NAMALWA (cell line): ENCODE measurements at regions not wholly inside any gene's neighbourhood (a gene's known extent, or its start where the extent isn't known, plus 50 kb on each side); places are given as distances from the start of the nearest gene placed in this dataset.
"Not testable (repeated sequence)": the region's sequence is repeated elsewhere in the genome, so short reads cannot be mapped to it uniquely, and the experiment has no call there.

ENCODE experiments used
- DNase-seq: peaks from one replicate; pipeline ENCODE4 v3.0.0-alpha.2; 2015; ENCODE audit warnings: low spot score

DNA sequence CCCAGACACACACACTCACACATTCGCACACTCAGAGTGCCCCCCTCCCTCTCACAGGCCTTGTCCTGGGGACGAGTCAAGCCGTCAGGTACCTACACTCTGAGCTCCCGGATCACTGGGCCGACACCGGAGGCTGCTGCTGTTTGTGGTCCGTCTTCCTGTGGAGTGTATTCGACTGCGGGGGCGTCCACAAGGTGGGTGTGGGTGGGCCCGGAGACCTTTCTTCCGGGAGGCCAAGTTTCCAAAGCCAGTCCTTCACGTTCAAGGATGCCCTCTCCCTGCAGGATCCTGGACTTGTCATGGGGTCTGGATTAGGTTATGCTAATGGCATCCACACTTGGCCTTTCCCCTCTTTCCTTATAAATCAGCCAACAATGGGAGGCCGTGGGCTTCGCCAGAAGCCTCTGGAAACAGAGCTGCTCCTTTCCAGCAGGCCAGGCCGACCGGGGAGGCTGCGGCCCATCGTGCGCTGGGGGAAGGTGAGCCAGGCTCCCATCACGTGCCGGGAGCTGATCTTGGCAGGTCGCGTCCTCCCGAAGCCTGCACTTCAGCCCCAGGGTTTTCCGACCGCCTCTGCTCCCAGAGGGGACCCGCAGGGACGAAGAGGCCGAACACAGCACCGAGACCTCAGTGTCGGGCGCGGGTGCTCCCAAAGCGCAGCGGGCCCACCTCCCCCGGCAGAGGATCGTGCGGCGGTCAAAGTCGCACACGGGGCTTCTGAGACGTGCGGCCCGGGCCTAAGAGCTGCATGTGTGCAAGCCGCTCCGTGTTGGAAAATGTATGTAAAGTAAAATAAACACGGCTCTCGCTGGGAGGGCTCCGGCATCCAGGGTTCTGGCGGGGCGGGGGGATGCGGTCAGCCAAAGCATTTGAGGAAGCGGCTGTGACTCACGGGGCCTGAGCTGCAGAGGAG is 196.5 kb upstream of the ZNF469 start:
- not testable (repeated sequence) for DNase-seq

GRCh38 chr16:88186889-88187870 is 195.6 kb upstream of the ZNF469 start:
- not testable (repeated sequence) for DNase-seq

GRCh38 chr16:88188171-88188895 is 194.4 kb upstream of the ZNF469 start:
- not testable (repeated sequence) for DNase-seq

DNA sequence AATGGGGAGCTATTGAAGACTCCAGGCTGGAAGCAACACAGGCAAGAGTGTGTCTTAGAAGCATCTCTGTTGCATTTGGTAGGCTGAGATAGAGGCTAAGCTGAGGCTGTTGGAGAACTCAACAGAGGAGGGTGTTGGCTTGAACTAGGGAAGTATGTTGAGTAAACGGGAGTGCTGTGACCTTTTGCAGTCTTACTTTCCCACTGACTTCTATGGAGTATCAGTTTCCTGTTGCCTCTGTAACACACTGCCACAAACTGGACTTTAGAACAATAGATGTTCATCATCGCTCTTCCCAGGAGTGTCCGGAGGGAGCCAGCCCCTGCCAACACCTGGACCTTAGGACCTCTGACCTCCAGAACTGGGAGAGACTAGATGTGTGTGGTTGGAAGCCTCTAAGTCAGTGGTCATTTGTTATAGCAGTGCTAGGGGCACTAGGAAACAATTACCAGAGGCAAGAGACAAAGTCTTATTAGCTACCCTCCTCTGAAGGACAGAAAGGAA is 192.1 kb upstream of the ZNF469 start:
- not testable (repeated sequence) for DNase-seq

GRCh38 chr16:88191168-88191567 is 191.6 kb upstream of the ZNF469 start:
- DNase-seq = not testable (repeated sequence)

DNA sequence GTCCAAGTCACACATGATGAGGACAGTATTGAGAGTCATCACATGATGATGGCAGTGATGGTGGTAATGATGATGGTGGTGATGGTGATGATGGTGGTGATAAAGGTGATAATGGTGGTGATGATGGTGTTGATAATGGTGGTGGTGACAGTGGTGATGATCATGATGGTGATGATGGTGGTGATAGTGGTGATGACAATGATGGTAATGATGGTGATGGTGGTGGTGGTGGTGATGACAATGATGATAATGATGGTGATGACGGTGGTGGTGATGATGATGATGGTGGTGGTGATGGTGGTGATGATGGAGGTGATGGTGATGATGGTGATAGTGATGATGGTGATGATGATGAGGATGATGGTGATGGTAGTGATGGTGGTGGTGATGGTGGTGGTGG is 190.2 kb upstream of the ZNF469 start:
- no peak for DNase-seq

DNA sequence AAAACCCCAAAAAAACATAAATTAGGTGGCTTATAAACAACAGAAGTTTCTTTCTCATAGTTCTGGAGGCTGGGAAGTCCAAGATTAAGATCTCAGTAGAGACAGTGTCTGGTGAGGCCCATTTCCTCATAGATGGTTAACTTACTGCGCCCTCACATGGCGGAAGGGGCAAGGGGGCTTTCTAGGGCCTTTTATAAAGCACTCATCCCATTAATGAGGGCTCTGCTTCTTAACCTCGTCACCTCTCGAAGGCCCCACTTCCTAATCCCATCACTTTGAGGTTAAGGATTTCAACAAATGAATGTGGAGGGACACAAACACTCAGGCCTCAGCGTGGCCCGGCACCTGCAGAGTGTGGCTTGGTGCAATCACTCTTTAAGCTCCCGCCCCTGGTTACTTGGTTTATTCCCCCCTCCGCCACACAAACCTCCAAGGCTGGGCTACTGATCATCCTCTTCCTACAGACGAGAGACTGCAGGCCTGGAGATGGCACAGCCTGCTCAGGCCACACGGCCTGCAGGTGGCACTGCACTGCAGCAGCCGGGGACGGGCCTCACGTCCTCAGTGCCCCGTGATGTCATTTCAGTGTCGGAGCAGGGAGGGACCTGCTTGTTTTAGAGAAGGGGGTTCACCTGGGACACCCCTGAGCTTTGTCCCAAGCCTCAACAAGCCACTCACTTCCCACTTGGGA is 188.9 kb upstream of the ZNF469 start:
- peak; percentile 60 for DNase-seq

DNA sequence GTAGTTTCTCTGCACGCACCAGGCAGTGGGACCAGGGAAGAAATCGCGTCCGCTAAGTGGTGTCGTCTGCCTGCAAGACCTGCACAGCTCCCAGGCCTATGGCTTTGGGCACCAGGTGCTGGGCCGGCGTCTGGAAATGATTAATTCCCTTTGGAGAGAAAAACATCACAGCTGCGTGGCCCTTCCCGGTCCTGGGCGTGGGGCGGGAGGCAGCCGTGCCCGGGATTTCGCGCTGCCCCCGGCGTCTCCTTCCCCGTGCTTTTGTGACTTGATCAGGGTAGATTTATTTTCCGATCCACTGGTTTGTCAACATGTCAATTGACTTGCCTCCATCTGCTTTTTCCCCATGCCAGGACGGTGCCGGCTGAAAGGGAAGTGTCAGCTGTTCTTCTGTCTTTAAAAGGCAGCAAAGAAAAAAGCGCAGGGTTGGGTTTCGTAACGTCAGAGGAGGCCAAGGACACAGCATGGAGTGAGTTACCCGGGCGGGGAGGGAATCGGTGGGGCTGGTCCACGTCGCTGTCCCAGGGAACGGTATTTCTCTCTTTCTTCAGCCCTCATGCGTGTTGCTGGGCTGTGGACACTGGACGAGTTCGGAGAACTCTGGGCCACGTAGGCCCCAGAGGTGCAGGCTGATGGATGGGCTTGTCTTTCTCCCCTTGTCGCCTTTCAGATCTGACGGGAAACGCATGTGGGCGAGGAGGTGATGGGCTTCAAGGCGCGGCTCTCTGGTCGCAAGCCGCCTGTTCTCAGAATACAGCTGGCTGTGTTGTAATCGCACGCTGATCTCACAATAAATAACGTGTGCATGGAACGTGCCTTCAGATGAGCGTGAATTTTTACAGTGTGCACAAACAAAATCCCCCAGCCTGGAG is 188.1 kb upstream of the ZNF469 start:
- DNase-seq = no peak

GRCh38 chr16:88195269-88195705 is 187.5 kb upstream of the ZNF469 start:
- DNase-seq = no peak

DNA sequence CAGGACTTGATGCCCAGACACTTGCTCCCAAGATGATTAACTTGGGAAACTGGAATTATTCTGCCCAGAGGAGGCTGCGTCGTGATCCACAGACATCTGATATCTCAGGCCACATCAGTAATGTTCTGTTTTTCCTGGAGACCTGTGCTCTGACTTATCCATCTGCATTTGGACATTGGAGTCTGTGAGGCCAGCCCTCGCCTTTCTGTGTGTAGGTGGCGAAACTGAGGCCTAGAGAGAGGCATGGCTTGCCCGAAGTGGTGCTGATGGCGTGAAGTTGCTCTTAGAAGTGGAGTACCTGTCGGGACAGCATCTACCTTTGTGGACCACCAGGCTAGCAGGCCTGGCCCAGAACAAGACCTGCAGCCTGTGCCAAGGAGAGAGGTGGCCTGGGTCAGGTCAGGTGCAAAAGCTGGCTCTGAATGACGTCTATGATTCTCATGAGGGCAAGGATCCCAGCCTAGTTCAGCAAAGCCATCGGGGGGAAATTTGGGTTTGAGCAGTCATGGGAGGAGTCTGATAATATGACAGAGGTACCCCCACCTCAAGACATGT is 186.8 kb upstream of the ZNF469 start:
- no peak for DNase-seq

- DNase-seq = no peak
Observed at GRCh38 chr16:88196471-88197400, 186.0 kb upstream of the ZNF469 start.

DNA sequence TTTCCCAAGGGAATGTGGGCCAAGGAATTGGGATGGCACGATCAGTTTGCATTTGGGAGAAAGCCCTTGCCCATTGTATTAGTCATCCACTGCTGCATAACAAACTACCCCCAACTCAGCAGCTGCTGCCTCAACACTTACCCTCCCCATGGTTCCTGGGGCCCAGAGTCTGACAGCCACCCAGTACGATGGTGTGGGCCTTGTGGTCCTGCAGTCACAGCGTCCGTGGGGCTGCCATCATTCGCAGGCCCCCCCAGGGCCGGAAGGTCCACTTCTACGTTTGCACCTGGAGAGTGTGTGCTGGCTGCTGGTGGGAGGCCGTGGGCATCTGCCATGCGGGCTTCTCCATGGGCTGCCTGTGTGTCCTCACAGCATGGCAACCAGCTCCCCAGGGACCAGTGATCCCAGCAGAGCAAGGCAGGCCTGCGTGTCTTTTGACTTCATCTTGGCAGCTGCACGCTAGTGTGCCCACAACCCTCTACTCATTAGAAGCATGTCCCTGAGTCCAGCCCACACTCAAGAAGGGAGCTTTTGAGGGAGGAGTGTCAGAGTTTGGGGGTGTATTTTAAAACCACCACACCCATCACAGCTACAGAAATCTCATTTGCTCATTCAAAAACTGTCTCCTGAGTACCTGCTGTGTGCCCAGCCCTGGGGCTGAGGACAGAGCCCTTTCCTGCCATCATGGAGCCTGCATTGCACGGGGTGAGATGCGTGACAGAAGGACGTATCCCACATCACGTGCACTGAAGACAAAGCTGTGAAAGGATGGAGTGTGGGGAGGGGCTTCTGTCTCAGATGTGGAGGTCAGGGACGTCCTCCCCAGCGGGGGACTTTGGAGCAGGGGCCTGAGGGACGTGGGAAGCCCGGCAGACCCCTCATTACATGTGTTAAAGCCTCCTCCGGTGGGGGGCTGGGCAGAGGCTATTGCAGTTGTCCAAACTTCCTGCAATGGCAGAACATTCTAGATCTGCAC is 185.0 kb upstream of the ZNF469 start:
- no peak for DNase-seq

- DNase-seq = not testable (repeated sequence)
Observed at GRCh38 chr16:88198457-88199295, 184.1 kb upstream of the ZNF469 start.

DNA sequence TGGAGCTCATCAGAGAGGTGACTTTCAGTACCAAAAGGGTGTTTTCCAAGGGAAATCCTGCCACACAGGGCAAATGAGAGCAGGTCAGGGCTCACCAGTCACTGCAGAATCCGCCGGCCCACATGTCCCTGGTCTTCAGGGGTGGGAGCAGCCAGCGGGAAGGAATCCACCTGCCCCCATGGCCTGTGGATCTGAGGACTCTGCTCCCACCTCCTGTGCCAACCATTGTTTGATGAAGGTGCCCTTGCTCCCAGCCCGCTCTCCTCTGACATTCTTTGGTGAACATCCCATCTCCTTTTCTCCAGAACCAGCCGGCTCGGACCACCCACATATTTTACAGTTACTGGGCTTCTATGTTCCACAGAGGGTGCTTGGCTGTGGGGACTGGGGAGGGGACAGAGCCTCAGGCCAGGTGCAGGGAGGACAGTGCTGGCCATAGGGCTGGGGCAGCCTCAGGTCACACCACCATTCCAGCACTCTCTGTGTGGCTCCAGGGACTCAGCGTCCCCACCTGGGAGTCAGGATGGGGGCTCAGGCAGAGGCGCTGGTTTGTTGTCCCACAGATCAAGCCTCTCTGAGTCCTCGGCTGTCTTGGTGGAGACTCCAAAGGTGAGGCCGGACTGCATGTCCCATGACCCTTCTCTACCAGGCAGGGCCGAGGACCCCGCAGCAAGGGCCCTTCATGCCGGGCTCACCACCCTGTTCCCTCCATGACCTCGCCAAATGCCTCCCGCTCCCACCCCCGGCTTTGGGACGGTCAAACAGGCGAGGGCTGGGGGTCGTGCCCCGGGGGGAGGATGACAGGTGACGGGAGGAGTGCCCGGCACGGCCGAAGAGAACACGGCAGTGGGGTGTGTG is 183.2 kb upstream of the ZNF469 start:
- not testable (repeated sequence) for DNase-seq

DNA sequence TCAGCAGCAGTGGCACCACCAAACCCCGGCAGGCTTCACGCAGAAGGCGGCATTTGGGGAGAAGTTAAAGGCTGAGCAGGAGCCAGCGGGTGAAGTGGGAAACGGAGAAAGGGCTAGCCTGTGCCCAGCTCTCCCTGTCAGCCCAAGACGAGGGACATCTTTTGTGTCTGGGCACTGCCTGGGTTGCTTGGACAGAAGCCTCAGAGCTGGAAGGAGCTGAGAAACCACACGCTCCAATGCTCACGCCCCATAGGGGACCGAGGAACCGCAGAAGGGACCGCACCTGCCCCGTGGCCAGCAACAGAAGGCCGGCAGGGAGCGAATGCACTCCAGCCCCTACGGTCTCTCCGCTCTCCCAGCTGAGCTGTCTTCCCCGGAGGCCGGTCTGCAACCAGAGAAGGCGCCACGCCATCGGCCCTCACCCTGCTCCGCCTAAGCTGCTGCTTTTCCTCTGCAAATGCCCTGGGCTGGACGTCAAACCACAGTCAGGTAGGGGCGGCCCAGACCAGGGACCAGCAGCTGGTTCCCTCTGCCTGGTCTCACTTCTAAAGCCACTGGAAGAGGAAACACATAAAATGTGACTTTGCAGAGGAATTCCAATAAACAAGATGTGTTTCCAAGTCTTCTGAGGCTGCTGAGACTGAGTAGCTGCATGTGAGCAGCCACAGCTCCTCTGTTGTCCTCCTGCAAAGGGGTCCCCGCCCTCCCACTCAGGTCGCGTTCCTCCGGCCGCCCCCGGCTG is 182.4 kb upstream of the ZNF469 start:
- DNase-seq = not testable (repeated sequence)
